ENCODE measurements at regions not wholly inside any gene's neighbourhood (a gene's known extent, or its start where the extent isn't known, plus 50 kb on each side); places are given as distances from the start of the nearest gene placed in this dataset.

- TF ChIP-seq SP3 (tag by site-specific recombination; IDR thresholded peaks at IDR 0.05) (peak; percentile 55; the same call in 1 of the 2 replicates), PRDM1 (tag by site-specific recombination; IDR thresholded peaks at IDR 0.05) (no peak), ZNF629 (tag by site-specific recombination; IDR thresholded peaks at IDR 0.05) (peak; percentile 46; the same call in 1 of the 2 replicates), ZXDB (tag by site-specific recombination; IDR thresholded peaks at IDR 0.05) (peak; percentile 37), ZFP69B (tag by site-specific recombination; IDR thresholded peaks at IDR 0.05) (no peak), ZNF658 (tag by site-specific recombination; IDR thresholded peaks at IDR 0.05) (no peak), ZBTB11 (tag by site-specific recombination; conservative IDR thresholded peaks at IDR 0.05; ENCODE audit: low read depth) (0 out of 2 replicates have a peak, but pooled peaks have one; percentile 7), SP2 (tag by site-specific recombination; IDR thresholded peaks at IDR 0.05) (0 out of 2 replicates have a peak, but pooled peaks have one; percentile 16), ZBTB8A (tag by site-specific recombination; IDR thresholded peaks at IDR 0.05) (peak; percentile 11; the same call in 1 of the 2 replicates), KLF10 (tag by site-specific recombination; IDR thresholded peaks at IDR 0.05) (peak; percentile 80), PATZ1 (tag by site-specific recombination; IDR thresholded peaks at IDR 0.05) (0 out of 2 replicates have a peak, but pooled peaks have one; percentile 18), ZNF18 (tag by site-specific recombination; IDR thresholded peaks at IDR 0.05) (no peak), CTCF (tag by site-specific recombination; IDR thresholded peaks at IDR 0.05) (peak; percentile 85), YY1 (tag by site-specific recombination; IDR thresholded peaks at IDR 0.05) (peak; percentile 80), ZNF394 (tag by site-specific recombination; IDR thresholded peaks at IDR 0.05; ENCODE audit: borderline replicate concordance) (no peak), ZNF692 (tag by site-specific recombination; IDR thresholded peaks at IDR 0.05) (no peak)
- TF ChIP-seq, protein P1, sequence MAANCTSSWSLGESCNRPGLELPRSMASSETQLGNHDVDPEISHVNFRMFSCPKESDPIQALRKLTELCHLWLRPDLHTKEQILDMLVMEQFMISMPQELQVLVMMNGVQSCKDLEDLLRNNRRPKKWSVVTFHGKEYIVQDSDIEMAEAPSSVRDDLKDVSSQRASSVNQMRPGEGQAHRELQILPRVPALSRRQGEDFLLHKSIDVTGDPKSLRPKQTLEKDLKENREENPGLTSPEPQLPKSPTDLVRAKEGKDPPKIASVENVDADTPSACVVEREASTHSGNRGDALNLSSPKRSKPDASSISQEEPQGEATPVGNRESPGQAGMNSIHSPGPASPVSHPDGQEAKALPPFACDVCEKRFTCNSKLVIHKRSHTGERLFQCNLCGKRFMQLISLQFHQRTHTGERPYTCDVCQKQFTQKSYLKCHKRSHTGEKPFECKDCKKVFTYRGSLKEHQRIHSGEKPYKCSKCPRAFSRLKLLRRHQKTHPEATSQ (tag by site-specific recombination; IDR thresholded peaks at IDR 0.05) = no peak
Measured at GRCh38 chrX:131704136-131704695, 160.3 kb downstream of the OR13H1 start (continued).

All from HEK293 (cell line).